ENCODE measurements at regions not wholly inside any gene's neighbourhood (a gene's known extent, or its start where the extent isn't known, plus 50 kb on each side); places are given as distances from the start of the nearest gene placed in this dataset.

DNA sequence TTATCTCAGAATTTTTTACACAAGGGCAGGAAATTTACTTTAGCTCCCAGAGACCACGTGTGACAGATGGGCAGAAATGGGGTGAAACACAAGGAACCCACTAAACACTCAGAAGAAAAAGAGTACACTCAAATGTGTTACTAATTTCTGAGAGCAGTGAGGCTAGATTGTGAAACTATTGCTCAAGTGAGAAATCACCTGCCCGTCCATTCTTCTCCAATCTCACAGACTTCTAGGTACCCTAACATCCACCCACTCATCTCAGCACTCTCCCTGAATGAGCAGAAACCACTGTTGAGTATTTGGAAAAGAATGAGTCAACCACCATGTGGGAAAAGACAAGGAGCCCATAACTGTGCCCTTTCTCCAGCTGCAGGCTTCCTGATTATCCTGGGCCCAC lies 293.0 kb upstream of the CDH2 start:
- no peak for ATAC-seq
- no peak for TF ChIP-seq ZFP3 (CRISPR knock-in tag; IDR thresholded peaks at IDR 0.05)
- TF ChIP-seq POU6F1 (CRISPR knock-in tag; IDR thresholded peaks at IDR 0.05; ENCODE audit: borderline replicate concordance, low read depth), result no peak
- no peak for TF ChIP-seq OSR1 (CRISPR knock-in tag; IDR thresholded peaks at IDR 0.05)
- no peak for TF ChIP-seq CSRNP3 (CRISPR knock-in tag; IDR thresholded peaks at IDR 0.05)
- TF ChIP-seq TCF4 (CRISPR knock-in tag; IDR thresholded peaks at IDR 0.05; ENCODE audit: borderline replicate concordance), result no peak
- TF ChIP-seq ARNTL (CRISPR knock-in tag; IDR thresholded peaks at IDR 0.05; ENCODE audit: borderline replicate concordance, low read depth), result no peak
- TF ChIP-seq SNAI2 (CRISPR knock-in tag; IDR thresholded peaks at IDR 0.05), result no peak
- no peak for TF ChIP-seq GLIS3 (CRISPR knock-in tag; IDR thresholded peaks at IDR 0.05)
- TF ChIP-seq CREB5 (CRISPR knock-in tag; IDR thresholded peaks at IDR 0.05; ENCODE audit: low read depth), result no peak
- no peak for TF ChIP-seq ESRRG (CRISPR knock-in tag; IDR thresholded peaks at IDR 0.05)
- TF ChIP-seq ZFP30 (CRISPR knock-in tag; IDR thresholded peaks at IDR 0.05), result no peak
- no peak for TF ChIP-seq ZC3H10 (CRISPR knock-in tag; IDR thresholded peaks at IDR 0.05)
- TF ChIP-seq ZNF8 (CRISPR knock-in tag; IDR thresholded peaks at IDR 0.05), result no peak
- no peak for TF ChIP-seq CSDC2 (CRISPR knock-in tag; IDR thresholded peaks at IDR 0.05)
- TF ChIP-seq TOX (CRISPR knock-in tag; IDR thresholded peaks at IDR 0.05; ENCODE audit: borderline replicate concordance), result no peak

DNA sequence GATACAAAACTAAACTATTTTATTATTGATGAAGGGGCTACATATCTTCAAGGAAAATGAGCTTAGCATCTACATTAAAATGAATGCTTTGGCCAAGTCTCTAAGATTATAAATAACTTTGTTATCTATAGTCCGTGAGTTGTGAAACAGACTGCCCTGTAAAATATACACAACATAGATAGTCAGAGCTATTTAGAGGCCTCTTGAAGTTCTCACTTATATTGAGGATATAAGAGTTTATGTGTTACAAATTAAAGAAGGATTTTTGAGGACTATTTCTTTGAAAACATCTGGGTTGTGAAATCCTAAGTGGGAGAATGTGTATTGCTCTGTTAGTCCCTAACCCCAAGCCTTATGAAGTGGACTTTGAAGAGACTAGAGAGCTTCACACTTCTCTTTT lies 292.0 kb upstream of the CDH2 start:
- ATAC-seq, result no peak
- no peak for TF ChIP-seq GLIS3 (CRISPR knock-in tag; IDR thresholded peaks at IDR 0.05)
- no peak for TF ChIP-seq CSDC2 (CRISPR knock-in tag; IDR thresholded peaks at IDR 0.05)
- no peak for TF ChIP-seq CREB5 (CRISPR knock-in tag; IDR thresholded peaks at IDR 0.05; ENCODE audit: low read depth)
- TF ChIP-seq ZNF8 (CRISPR knock-in tag; IDR thresholded peaks at IDR 0.05), result no peak
- TF ChIP-seq TCF4 (CRISPR knock-in tag; IDR thresholded peaks at IDR 0.05; ENCODE audit: borderline replicate concordance), result no peak
- no peak for TF ChIP-seq CSRNP3 (CRISPR knock-in tag; IDR thresholded peaks at IDR 0.05)
- no peak for TF ChIP-seq ZFP30 (CRISPR knock-in tag; IDR thresholded peaks at IDR 0.05)
- no peak for TF ChIP-seq OSR1 (CRISPR knock-in tag; IDR thresholded peaks at IDR 0.05)
- no peak for TF ChIP-seq ARNTL (CRISPR knock-in tag; IDR thresholded peaks at IDR 0.05; ENCODE audit: borderline replicate concordance, low read depth)
- TF ChIP-seq, protein P1, sequence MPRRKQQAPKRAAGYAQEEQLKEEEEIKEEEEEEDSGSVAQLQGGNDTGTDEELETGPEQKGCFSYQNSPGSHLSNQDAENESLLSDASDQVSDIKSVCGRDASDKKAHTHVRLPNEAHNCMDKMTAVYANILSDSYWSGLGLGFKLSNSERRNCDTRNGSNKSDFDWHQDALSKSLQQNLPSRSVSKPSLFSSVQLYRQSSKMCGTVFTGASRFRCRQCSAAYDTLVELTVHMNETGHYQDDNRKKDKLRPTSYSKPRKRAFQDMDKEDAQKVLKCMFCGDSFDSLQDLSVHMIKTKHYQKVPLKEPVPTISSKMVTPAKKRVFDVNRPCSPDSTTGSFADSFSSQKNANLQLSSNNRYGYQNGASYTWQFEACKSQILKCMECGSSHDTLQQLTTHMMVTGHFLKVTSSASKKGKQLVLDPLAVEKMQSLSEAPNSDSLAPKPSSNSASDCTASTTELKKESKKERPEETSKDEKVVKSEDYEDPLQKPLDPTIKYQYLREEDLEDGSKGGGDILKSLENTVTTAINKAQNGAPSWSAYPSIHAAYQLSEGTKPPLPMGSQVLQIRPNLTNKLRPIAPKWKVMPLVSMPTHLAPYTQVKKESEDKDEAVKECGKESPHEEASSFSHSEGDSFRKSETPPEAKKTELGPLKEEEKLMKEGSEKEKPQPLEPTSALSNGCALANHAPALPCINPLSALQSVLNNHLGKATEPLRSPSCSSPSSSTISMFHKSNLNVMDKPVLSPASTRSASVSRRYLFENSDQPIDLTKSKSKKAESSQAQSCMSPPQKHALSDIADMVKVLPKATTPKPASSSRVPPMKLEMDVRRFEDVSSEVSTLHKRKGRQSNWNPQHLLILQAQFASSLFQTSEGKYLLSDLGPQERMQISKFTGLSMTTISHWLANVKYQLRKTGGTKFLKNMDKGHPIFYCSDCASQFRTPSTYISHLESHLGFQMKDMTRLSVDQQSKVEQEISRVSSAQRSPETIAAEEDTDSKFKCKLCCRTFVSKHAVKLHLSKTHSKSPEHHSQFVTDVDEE (CRISPR knock-in tag; IDR thresholded peaks at IDR 0.05), result no peak
- TF ChIP-seq ESRRG (CRISPR knock-in tag; IDR thresholded peaks at IDR 0.05), result no peak
- TF ChIP-seq BACH2 (CRISPR knock-in tag; IDR thresholded peaks at IDR 0.05; ENCODE audit: borderline replicate concordance), result no peak
- TF ChIP-seq ZNF70 (CRISPR knock-in tag; IDR thresholded peaks at IDR 0.05), result no peak
- TF ChIP-seq RARB (CRISPR knock-in tag; IDR thresholded peaks at IDR 0.05), result no peak
- no peak for TF ChIP-seq PPARA (CRISPR knock-in tag; IDR thresholded peaks at IDR 0.05; ENCODE audit: borderline replicate concordance)
- TF ChIP-seq PATZ1 (CRISPR knock-in tag; IDR thresholded peaks at IDR 0.05; ENCODE audit: borderline replicate concordance), result no peak

Measured in SK-N-SH treated with all-trans-retinoic acid at 6 μM for 48 hours (cell line).